OCI-M2 (cell line): ENCODE measurements at regions not wholly inside any gene's neighbourhood (a gene's known extent, or its start where the extent isn't known, plus 50 kb on each side); places are given as distances from the start of the nearest gene placed in this dataset.

ENCODE experiments used
- DNase-seq: peaks from one replicate; lab custom pipeline; 2025; ENCODE audit not compliant: unreplicated experiment; lab: John Stamatoyannopoulos, UW

- no peak for DNase-seq
Measured at GRCh38 chr1:234686035-234686434, 76.1 kb upstream of the IRF2BP2 start.

DNA sequence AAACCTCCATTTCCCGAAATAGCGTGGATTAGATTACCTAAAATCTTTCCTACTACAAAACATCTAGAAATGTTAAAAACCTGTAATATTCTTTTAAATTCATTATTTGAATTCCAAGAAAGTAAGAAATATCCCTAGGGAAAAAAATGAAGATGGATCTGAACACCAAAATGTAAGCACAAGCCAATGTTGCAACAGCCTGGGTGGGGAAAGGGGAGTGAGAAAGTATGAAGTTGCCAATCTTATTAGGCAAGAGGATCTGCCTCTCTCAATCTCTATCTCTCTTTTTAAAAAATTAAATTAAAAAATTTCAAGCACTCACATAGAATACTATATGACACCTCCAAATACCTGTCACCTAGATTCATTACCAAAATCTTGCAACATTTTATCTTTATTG, 74.9 kb upstream of the IRF2BP2 start:
- no peak for DNase-seq

DNA sequence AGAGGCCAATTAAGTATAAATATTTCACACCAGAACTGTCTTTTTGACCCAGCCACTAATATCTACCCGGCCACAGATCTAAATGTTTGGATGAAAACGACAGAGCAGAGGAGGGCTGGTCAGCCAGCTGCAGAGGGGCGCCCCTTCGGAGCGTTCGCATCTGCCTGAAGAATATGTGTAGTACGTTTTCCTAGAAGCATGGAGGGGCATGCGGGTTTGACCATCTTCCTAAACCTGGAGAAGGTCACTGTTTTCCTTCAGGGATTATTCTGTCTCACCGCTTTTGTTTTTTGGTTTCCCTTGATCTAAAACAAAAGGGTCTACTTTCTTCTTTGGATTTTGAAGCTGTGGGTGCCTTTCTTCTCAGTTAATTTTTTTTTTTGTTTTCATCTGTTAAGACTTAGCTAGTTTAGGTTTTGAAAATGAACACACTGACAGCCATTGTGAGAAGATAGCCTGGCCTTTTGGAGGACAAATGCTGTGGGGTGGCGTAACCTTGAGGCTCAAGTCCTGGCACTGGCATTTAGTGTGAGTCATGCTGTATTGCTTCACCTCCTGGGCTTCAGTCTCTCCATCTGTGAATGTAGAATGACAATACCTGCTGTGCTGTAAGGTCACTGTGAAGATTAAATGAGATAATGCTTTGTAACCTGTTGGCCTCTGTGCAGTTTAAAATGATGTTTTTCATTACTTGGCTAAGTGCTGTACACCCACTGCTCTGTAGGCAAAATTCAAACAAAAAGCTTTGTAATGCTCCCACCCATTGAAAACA, 74.1 kb upstream of the IRF2BP2 start:
- DNase-seq = no peak

DNA sequence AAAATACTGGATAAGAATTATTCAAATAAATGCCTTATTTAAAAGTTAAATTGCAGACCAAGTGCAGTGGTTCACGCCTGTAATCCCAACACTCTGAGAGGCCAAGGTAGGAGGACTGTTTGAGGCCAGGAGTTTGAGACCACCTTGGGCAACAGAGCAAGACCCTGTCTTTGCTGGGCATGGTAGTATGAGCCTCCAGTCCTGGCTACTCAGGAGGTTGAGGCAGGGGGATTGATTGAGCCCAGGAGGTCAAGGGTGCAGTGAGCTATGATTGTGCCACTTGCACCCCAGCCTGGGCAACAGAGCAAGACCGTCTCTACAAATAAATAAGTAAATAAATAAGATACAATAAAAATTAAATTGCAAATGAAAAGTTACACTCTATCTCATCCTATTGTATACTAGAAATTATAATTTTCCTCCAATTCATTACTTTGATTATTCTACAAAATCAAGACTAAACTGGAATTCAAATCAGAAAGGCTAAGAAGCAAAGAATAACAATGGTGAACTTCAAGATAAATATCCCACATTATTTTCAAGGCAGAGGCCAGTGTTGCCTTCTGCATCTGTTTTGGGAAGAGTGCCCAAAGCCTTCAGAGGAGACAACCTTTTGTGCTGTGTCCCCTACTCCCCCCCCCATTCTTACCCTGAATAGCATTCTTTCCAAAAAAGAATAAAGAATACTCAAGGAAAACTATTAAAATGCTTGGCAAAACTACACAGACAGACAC, 73.3 kb upstream of the IRF2BP2 start:
- DNase-seq = no peak

- DNase-seq = no peak
Measured at GRCh38 chr1:234681990-234682389, 72.0 kb upstream of the IRF2BP2 start.

GRCh38 chr1:234681065-234681464, 71.1 kb upstream of the IRF2BP2 start:
- DNase-seq = no peak

GRCh38 chr1:234680331-234680904, 70.4 kb upstream of the IRF2BP2 start:
- no peak for DNase-seq

DNA sequence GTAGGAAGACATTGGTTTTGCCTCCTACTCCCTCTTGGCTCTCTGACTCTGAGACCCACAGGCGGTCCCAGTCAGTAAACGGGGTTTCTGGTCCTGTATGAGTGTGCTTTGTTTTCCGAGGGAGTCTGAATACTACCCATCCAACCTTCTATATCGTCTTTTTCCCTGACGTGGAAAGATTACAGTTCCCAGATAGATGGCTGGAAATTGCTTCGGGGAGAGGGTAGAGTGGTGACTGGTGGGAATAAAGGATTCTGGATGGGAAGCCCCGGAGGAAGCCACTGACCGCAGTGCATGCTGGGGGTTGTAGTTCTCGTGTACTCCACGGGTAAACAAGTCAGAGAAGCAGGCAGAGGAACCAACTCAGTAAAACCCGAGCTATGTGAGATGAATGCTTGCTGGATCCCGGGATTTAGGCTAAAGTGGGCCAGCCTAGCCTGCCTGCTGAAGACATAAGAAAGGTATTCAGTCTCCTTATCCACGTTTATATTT, 66.2 kb upstream of the IRF2BP2 start:
- peak; percentile 42 for DNase-seq

DNA sequence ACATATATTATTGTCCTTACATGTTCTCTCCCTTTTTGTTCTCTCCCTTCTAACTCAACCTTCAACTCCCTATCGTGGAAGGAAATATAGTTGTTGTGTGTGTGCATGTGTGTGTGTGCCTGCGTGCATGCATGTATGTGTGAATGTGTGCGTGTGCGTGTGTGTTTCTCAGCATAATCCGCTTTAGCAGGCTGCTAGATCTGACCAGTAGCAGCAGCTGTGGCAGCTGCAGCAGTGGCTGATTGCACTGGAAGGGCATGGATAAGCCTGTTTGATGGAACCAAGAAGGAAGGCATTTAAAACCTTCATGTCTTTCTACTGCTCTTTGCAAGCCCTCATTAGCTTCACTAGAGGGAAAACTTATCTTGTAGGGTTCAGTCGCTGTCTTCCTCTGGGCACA, 65.6 kb upstream of the IRF2BP2 start:
- no peak for DNase-seq

DNA sequence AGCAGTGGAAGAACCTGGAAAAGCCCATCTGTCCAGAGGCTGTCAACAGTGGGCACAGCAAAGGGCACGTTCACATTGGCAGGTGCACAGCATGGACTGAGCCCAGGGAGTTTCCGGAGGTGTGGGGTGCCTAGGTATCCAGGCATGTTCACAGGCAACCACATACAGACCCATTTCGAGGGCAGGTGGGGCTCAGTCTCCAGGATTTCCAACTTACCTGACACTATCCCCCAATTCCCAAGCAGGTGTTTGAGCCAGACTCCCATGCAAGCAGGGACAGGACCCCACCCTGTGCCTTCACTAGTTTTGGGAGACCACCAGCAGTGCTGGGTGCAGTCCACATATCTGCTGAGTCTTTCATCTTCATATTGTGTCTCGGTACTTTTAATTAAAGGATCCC, 65.0 kb upstream of the IRF2BP2 start:
- DNase-seq = no peak

DNA sequence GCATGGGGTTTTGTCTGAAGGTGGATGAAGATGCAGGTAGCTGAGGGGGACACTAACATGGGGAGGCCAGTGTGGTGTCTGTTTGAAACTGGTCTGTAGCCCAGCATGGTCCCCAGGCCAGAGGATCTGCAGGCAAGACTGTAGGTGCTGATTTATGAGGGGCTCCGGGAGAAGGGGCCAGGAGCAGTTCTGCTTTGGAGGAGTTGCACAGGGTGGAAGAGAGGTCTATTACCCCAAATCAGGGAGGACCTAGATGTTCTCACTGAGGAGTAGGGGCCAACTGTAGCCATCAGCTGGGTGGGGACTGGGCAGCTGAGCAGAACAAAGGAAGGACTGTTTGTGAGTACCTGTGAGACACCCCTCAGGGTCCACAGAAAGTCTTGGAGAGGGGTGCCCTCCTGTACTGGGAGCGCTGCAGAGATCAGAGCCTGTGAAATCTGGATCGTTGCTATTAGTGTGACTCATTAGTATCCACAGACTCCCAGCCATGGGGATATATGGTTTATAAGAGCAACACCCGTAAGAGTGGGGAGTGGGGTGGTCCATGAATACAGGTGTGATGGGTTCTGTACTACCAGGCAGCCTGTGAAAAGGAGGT, 64.3 kb upstream of the IRF2BP2 start:
- DNase-seq = no peak

DNA sequence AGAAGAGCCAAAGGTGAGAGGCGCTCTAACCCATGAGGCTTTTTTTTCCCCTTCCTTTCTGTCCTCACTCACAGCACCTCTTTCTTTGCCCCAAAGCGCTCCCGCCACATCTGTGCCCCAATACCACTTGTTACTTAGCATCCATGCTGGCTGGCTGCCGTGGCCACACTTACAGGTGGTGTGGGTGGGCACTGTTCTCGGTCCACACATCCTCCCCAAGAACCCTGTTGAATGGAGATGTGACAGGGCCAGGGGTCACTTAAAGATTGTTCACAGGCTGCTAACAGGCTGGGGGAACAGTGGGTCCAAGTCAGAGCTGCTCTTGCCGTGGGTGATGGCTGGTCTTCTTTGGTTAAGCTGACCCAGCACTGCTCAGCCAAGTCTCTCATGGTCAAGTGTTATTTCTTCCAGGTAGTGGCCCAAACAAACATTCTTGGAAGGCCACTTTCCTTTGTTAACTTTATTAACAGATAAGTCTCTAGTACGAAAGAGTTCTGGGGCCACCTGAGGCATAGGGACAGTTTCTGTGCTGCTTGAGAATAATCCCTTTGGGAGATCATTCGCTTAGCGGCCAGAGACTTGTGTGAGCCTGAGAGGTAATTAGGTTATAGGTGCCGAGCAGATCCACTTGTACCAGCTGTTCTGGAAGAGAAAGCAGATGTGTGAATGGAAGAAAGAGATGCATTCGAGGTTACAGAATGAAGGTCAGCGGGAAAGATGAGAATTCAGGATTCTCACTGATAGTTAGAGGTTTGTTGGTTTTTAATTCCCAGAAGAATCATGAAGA, 62.6 kb upstream of the IRF2BP2 start:
- DNase-seq = no peak

- peak; percentile 59 for DNase-seq
Measured at GRCh38 chr1:234670967-234671626, 61.1 kb upstream of the IRF2BP2 start.

- DNase-seq = no peak
Measured at GRCh38 chr1:234669499-234669898, 59.5 kb upstream of the IRF2BP2 start.

- no peak for DNase-seq
Measured at GRCh38 chr1:234668577-234668955, 58.6 kb upstream of the IRF2BP2 start.

- DNase-seq = no peak
Measured at GRCh38 chr1:234667600-234668576, 57.9 kb upstream of the IRF2BP2 start.

DNA sequence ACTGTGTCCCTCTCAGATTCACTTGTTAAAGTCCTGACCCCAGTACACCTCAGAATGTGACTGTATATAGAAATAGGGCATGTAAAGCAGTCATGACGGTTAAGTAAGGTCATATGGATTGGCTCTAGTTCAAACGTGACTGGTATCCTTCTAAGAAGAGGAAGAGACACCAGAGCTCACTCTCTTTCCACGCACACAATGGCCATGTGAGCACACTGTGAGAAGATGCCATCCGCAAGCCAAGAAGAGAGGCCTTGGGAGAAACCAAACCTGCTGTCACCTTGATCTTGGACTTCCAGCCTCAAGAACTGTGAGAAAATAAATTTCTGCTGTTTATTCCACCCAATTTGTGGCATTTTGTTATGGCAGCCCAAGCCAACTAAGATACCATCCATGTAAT, 56.8 kb upstream of the IRF2BP2 start:
- no peak for DNase-seq

GRCh38 chr1:234665975-234666605, 56.1 kb upstream of the IRF2BP2 start:
- no peak for DNase-seq

DNA sequence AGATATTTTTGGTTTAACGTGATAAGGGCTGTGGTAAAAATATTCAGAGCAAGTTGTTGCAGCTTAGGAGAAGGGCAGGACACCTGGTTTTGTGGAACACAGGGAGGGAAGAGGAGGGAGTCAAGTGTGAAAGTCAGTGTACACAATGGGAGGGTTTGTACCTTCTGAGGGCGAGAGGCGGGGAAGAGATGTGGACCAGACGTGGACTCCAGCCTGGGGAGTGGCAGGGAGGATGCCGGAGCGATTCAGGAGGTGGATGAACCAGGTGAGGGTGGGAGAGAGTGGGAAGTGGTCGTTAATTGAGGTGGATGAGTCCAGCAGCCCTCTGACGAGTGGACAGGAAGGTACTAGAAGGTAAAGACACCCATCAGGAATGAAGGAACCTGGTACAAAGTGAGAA, 52.2 kb upstream of the IRF2BP2 start:
- DNase-seq = no peak
